ENCODE measurements at regions not wholly inside any gene's neighbourhood (a gene's known extent, or its start where the extent isn't known, plus 50 kb on each side); places are given as distances from the start of the nearest gene placed in this dataset.

DNA sequence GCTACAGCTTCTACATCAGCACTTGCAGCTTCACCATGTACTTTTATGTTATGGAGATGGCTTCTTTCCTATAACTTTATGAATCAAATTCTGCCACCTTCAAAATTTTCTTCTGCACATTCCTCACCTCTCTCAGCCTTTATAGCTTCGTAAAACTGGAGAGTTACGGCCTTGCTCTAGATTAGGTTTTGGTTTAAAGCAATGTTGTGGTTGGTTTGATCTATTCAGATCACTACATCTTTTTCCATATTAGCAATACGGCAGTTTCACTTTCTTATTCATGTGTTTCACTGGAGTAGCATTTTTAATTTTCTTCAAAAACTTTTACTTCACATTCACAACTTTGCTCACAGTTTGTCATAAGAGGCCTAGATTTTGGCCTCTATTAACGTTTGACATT, 242.9 kb upstream of the GYPC start:
- no peaks in the 10 kb centered on the region for H3K36me3 ChIP-seq
- intact Hi-C loops (cut with micrococcal nuclease), result no loop called here

DNA sequence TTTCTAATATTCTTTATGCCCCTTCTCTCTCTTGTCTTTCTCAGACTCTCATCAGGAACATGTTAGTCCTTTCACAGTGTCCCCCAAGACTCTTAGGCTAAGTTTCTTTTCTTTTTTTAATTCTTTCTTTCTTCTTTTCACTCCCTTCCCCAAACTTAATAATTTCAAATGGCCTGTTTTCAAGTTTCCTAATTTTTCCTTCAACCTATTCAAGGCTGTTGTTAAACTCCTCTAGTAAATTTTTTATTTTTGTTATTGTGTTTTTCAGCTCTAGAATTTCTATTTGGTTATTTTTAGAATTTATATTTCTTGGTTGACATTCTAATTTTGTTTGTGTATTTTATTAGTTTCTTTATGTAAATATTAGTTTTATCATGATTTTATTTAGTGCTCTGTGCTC, 236.6 kb upstream of the GYPC start:
- no peaks in the 10 kb centered on the region for H3K27me3 ChIP-seq (ENCODE audit: low read depth)
- TF ChIP-seq, protein P1, sequence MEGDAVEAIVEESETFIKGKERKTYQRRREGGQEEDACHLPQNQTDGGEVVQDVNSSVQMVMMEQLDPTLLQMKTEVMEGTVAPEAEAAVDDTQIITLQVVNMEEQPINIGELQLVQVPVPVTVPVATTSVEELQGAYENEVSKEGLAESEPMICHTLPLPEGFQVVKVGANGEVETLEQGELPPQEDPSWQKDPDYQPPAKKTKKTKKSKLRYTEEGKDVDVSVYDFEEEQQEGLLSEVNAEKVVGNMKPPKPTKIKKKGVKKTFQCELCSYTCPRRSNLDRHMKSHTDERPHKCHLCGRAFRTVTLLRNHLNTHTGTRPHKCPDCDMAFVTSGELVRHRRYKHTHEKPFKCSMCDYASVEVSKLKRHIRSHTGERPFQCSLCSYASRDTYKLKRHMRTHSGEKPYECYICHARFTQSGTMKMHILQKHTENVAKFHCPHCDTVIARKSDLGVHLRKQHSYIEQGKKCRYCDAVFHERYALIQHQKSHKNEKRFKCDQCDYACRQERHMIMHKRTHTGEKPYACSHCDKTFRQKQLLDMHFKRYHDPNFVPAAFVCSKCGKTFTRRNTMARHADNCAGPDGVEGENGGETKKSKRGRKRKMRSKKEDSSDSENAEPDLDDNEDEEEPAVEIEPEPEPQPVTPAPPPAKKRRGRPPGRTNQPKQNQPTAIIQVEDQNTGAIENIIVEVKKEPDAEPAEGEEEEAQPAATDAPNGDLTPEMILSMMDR (IDR thresholded peaks at IDR 0.05; ENCODE audit: borderline replicate concordance), result no peak
- no peak overlapping the region for H3K27ac ChIP-seq (replicated peaks)
- no peak for DNase-seq
- H3K4me1 ChIP-seq, result no peaks in the 10 kb centered on the region
- peaks cover 71% of the 10 kb centered on the region for H3K9me3 ChIP-seq (replicated peaks)
- no peaks in the 10 kb centered on the region for H3K36me3 ChIP-seq
- H3K4me3 ChIP-seq, result no peak overlapping the region
- intact Hi-C loops (cut with micrococcal nuclease), result no loop called here

More for the DNA sequence above, 242.9 kb upstream of the GYPC start:
- no peak for DNase-seq
- TF ChIP-seq, protein P1 (IDR thresholded peaks at IDR 0.05; ENCODE audit: borderline replicate concordance), result no peak
- Histone ChIP-seq H3K27me3 (ENCODE audit: low read depth) (peaks cover 5% of the 10 kb centered on the region), H3K9me3 (replicated peaks) (peaks cover 25% of the 10 kb centered on the region), H3K4me3 (no peak overlapping the region), H3K4me1 (no peaks in the 10 kb centered on the region), H3K27ac (replicated peaks) (no peak overlapping the region)

DNA sequence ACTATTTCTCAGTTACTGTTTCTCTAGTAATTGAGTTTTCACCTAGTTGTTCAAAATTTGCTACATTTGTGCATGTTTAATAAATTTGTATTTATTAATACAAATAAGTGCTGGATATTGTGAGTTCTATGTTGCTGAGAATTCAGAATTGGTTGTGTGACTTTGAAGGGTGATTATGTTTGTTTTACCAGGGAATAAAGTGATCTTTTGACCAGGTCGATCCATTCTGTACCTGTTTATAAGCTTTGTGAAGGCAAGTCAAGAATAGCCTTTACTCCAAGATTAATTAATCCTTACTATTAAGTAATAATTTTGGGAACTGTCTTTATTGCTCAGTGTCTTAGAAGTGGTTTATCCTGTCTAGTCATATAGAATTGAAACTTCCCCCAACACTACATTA, 230.0 kb upstream of the GYPC start:
- no peaks in the 10 kb centered on the region for H3K4me1 ChIP-seq
- intact Hi-C loops (cut with micrococcal nuclease), result no loop called here
- TF ChIP-seq, protein P1 (IDR thresholded peaks at IDR 0.05; ENCODE audit: borderline replicate concordance), result no peak

DNA sequence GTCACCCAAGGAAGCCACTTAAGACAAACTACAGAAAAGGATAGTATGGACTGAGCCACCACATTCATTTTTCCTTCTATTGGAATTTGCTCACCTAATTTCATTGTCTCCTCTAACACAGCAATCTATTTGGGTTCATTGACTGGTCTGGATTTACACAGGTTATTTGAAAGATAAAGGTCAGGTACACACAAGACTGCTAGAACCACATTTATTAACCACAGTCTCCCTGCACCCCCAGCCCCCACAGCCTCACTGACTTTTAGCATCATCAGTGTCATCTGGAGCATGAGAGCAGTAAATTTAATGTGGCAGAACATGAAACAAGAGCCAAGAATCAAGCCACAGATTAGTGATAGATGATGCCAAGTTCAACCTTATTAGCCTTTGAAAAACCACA, 226.9 kb upstream of the GYPC start:
- H3K27ac ChIP-seq (replicated peaks), result no peak overlapping the region
- peaks cover 6% of the 10 kb centered on the region for H3K9me3 ChIP-seq (replicated peaks)
- TF ChIP-seq, protein P1 (IDR thresholded peaks at IDR 0.05; ENCODE audit: borderline replicate concordance), result no peak
- no peaks in the 10 kb centered on the region for H3K27me3 ChIP-seq (ENCODE audit: low read depth)
- intact Hi-C loops (cut with micrococcal nuclease), result no loop called here
- H3K36me3 ChIP-seq, result no peaks in the 10 kb centered on the region
- H3K4me1 ChIP-seq, result no peaks in the 10 kb centered on the region
- no peak for DNase-seq
- no peak overlapping the region for H3K4me3 ChIP-seq

More for the DNA sequence above, 230.0 kb upstream of the GYPC start:
- Histone ChIP-seq H3K36me3 (no peaks in the 10 kb centered on the region), H3K9me3 (replicated peaks) (peaks cover 21% of the 10 kb centered on the region), H3K27ac (replicated peaks) (no peak overlapping the region), H3K4me3 (no peak overlapping the region), H3K27me3 (ENCODE audit: low read depth) (no peaks in the 10 kb centered on the region)
- DNase-seq, result no peak

DNA sequence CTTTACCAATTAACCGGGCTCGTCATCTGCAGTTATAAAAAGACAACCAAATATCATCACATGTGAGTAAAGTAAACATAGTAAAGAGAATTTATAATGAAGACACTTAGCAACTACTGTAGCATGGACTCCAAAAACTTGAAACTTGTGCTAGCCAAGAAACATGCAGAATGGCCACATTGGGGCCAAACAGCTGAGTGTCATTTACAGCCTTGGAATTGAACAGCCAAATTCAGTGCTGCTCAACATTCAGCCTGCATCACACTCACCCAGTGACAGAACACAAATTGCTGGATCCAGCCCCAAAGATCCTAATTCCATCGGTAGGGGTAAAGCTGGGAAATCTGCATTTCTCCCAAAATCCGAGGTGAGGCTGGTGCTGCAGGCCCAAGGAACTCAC, 224.8 kb upstream of the GYPC start:
- H3K27ac ChIP-seq (replicated peaks), result no peak overlapping the region
- TF ChIP-seq, protein P1 (IDR thresholded peaks at IDR 0.05; ENCODE audit: borderline replicate concordance), result no peak
- intact Hi-C loops (cut with micrococcal nuclease), result no loop called here

DNA sequence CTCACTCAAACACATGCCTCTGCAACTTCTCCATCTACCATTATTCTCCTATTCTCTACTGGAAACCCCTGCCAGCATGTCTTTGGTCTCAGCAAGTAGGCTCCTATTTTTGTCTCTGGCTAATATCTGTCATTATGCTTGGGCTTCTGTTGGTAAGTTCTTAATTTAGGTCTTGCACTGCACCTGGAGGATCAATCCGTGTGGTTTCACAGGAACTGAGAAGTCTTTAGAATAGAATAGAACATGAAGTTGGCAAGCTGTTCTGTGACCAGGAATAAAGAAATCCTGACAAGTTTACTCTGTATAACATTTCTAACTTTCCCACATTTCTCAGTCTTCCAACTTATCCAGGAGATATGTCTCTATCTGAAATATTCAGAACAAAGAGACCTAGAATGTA, 219.5 kb upstream of the GYPC start:
- Histone ChIP-seq H3K36me3 (no peaks in the 10 kb centered on the region), H3K4me3 (no peak overlapping the region), H3K4me1 (no peaks in the 10 kb centered on the region), H3K9me3 (replicated peaks) (no peaks in the 10 kb centered on the region), H3K27ac (replicated peaks) (no peak overlapping the region), H3K27me3 (ENCODE audit: low read depth) (no peaks in the 10 kb centered on the region)
- DNase-seq, result no peak
- intact Hi-C loops (cut with micrococcal nuclease), result no loop called here
- TF ChIP-seq, protein P1 (IDR thresholded peaks at IDR 0.05; ENCODE audit: borderline replicate concordance), result no peak

More for the DNA sequence above, 224.8 kb upstream of the GYPC start:
- Histone ChIP-seq H3K27me3 (ENCODE audit: low read depth) (no peaks in the 10 kb centered on the region), H3K36me3 (no peaks in the 10 kb centered on the region), H3K9me3 (replicated peaks) (peaks cover 3% of the 10 kb centered on the region), H3K4me3 (no peak overlapping the region), H3K4me1 (no peaks in the 10 kb centered on the region)
- DNase-seq, result no peak

All from left ventricle myocardium inferior (tissue), 1 donor.